PC-9 (cell line): ENCODE measurements at regions not wholly inside any gene's neighbourhood (a gene's known extent, or its start where the extent isn't known, plus 50 kb on each side); places are given as distances from the start of the nearest gene placed in this dataset.

Experiments used
- BruUV-seq: library from RNA; stranded (reverse); fragments of 400-500 nt; replicated peaks from 2 replicates; lab custom pipeline; 2021; lab: Mats Ljungman, UMichigan
- CTCF ChIA-PET: fragments of 300-600 bp; sonication (Branson Sonifier 250); formaldehyde crosslinking; loops from one replicate; lab custom pipeline; 2022; ENCODE audit warnings: antibody characterized with exemption; lab: Charles Lee
- POLR2A ChIA-PET: fragments of 300-600 bp; sonication (Branson Sonifier 250); formaldehyde crosslinking; loops from one replicate; lab custom pipeline; 2022; ENCODE audit warnings: antibody characterized with exemption; ENCODE audit not compliant: unreplicated experiment; lab: Charles Lee
- DNase-seq, 2 experiments: peaks; one replicate each; pipeline versions ENCODE4 v3.0.0 to v3.0.0-alpha.2; 2015 to 2022; ENCODE audit warnings: mixed read lengths in 1 of 2
- H2AFZ ChIP-seq: fragments of 200-600 bp; sonication (generic); 2 replicates; pipeline ENCODE4 v1.8.1; 2017; ENCODE audit warnings: antibody characterized with exemption
- H3F3A ChIP-seq: fragments of 200-600 bp; sonication (generic); 2 replicates; pipeline ENCODE4 v1.8.1; 2017; ENCODE audit warnings: antibody characterized with exemption, mild to moderate bottlenecking, low read depth; ENCODE audit not compliant: insufficient read depth
- H3K27ac ChIP-seq: fragments of 200-600 bp; sonication (generic); 2 replicates; pipeline ENCODE4 v1.6.1; 2016; ENCODE audit warnings: mixed run types
- H3K27me3 ChIP-seq: fragments of 200-600 bp; sonication (generic); 2 replicates; pipeline ENCODE4 v1.6.1; 2016; ENCODE audit warnings: low read depth, mixed run types; ENCODE audit not compliant: insufficient read depth
- H3K36me3 ChIP-seq: fragments of 200-600 bp; sonication (generic); 2 replicates; pipeline ENCODE4 v1.6.1; 2016; ENCODE audit warnings: low read depth, mixed run types
- H3K4me1 ChIP-seq: fragments of 200-600 bp; sonication (generic); replicated peaks from 2 replicates; pipeline ENCODE4 v1.6.1; 2016; ENCODE audit warnings: mixed run types; ENCODE audit not compliant: insufficient read depth
- H3K4me2 ChIP-seq: fragments of 200-600 bp; sonication (generic); 2 replicates; pipeline ENCODE4 v1.6.1; 2017; ENCODE audit warnings: mixed run types
- H3K4me3 ChIP-seq: fragments of 200-600 bp; sonication (generic); 2 replicates; pipeline ENCODE4 v1.6.1; 2016; ENCODE audit warnings: mixed run types
- H3K79me2 ChIP-seq: fragments of 200-600 bp; sonication (generic); 2 replicates; pipeline ENCODE4 v1.6.1; 2017; ENCODE audit warnings: low read depth, mixed run types
- H3K9me2 ChIP-seq: fragments of 200-600 bp; sonication (generic); 2 replicates; pipeline ENCODE4 v1.8.1; 2017; ENCODE audit warnings: mild to moderate bottlenecking; ENCODE audit not compliant: insufficient read depth
- H3K9me3 ChIP-seq: fragments of 200-600 bp; sonication (generic); 2 replicates; pipeline ENCODE4 v1.8.1; 2016; ENCODE audit warnings: low read depth; ENCODE audit not compliant: insufficient read depth
- H4K20me1 ChIP-seq: fragments of 200-600 bp; sonication (generic); 2 replicates; pipeline ENCODE4 v1.8.1; 2017; ENCODE audit not compliant: insufficient read depth
- EZH2 ChIP-seq: fragments of 200-600 bp; sonication (generic); IDR thresholded peaks from 2 replicates; pipeline ENCODE4 v1.8.0; 2017; ENCODE audit warnings: antibody characterized with exemption, low read depth
- intact Hi-C: fragments of 100-400 bp; cut with micrococcal nuclease; formaldehyde crosslinking; loops from one replicate; pipeline ENCODE4 v1.10.0; 2022; ENCODE audit not compliant: unreplicated experiment
- TF ChIP-seq, protein P1 (sequence below): fragments of 200-600 bp; sonication (generic); conservative IDR thresholded peaks from 2 replicates; pipeline ENCODE4 v1.6.1; 2017; ENCODE audit warnings: mixed run types, antibody characterized with exemption, mild to moderate bottlenecking, moderate library complexity

DNA sequence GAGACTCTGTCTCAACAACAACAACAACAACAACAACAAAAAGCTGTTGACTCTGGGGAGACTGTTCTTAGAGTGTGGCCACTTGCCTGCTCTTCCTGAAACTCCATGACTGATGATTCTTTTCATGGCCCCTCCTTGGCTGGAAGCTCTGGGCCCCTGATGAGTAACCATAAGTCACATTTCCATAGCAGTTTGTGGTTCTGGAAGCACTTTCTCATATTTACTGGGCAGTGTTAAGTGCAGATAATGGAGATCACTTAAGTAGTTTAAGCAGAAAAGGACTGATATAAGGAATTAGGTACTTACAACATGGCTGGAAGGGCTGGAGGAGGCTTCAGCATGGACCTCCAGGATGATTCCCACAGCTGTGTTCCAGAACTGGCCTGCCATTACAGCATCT, 147.3 kb upstream of the DLX2 start:
- no peaks in the 10 kb centered on the region for H3K79me2 ChIP-seq
- CTCF ChIA-PET: interaction anchor here (0.6 to 2.4 kb wide), 6 partner anchors 22 to 214 kb away, joined by 3 to 23 read pairs (median 5); partner anchors contain the start of gene ITGA6
- H4K20me1 ChIP-seq: no peaks in the 10 kb centered on the region
- H3K4me3 ChIP-seq: no peak overlapping the region
- peaks cover 73% of the 10 kb centered on the region for H3F3A ChIP-seq
- no TSS peak for BruUV-seq
- H3K27ac ChIP-seq: peak overlapping the region; percentile 70
- peak in 1 of 2 experiments; percentile 64 for DNase-seq
- TF ChIP-seq EZH2: no peak
- TF ChIP-seq, protein P1, sequence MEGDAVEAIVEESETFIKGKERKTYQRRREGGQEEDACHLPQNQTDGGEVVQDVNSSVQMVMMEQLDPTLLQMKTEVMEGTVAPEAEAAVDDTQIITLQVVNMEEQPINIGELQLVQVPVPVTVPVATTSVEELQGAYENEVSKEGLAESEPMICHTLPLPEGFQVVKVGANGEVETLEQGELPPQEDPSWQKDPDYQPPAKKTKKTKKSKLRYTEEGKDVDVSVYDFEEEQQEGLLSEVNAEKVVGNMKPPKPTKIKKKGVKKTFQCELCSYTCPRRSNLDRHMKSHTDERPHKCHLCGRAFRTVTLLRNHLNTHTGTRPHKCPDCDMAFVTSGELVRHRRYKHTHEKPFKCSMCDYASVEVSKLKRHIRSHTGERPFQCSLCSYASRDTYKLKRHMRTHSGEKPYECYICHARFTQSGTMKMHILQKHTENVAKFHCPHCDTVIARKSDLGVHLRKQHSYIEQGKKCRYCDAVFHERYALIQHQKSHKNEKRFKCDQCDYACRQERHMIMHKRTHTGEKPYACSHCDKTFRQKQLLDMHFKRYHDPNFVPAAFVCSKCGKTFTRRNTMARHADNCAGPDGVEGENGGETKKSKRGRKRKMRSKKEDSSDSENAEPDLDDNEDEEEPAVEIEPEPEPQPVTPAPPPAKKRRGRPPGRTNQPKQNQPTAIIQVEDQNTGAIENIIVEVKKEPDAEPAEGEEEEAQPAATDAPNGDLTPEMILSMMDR: no peak
- no peak overlapping the region for H2AFZ ChIP-seq
- POLR2A ChIA-PET: no interaction called here
- H3K9me3 ChIP-seq: peaks cover 9% of the 10 kb centered on the region; the same call in 1 of the 2 replicates
- H3K27me3 ChIP-seq: no peaks in the 10 kb centered on the region
- intact Hi-C loops: loop anchor here (1.0 to 5.0 kb wide), 5 partner anchors 71 to 708 kb away; partner anchors contain the start of gene PDK1
- H3K4me1 ChIP-seq: peaks cover 89% of the 10 kb centered on the region
- no peaks in the 10 kb centered on the region for H3K9me2 ChIP-seq
- peak overlapping the region; percentile 28 for H3K4me2 ChIP-seq
- H3K36me3 ChIP-seq: no peaks in the 10 kb centered on the region

DNA sequence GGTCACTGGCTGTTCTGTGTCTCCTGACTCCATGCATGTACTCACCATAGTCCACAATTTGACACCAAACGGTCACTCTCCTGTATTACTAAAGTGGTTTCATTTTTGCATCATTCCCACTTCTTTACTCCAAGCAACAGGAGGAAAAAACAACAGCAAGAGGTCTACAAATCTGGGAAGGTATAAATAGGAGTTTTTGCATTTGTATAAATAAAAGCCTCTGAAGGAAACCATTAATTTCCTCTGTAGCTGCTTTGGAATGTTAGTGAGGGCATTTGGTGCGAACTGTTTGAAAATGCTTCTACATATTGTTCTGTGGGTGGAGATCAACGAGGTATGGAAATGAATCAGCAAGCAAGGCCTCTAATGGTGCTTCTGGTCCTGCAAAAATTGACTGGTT, 148.5 kb upstream of the DLX2 start:
- Histone ChIP-seq H3K4me3 (no peak overlapping the region), H3K4me2 (no peak overlapping the region), H3K27ac (peak overlapping the region; percentile 70; the same call in 1 of the 2 replicates), H3K27me3 (no peaks in the 10 kb centered on the region), H3F3A (peaks cover 73% of the 10 kb centered on the region), H3K79me2 (no peaks in the 10 kb centered on the region), H3K4me1 (peaks cover 84% of the 10 kb centered on the region), H3K9me3 (0 out of 2 replicates have a peak, but pooled peaks cover 4% of the 10 kb centered on the region), H3K9me2 (no peaks in the 10 kb centered on the region), H2AFZ (no peak overlapping the region), H3K36me3 (no peaks in the 10 kb centered on the region), H4K20me1 (no peaks in the 10 kb centered on the region)
- DNase-seq: no peak
- BruUV-seq: no TSS peak
- intact Hi-C loops: loop anchor here (5.0 kb wide), 1 partner anchor 709 kb away; no protein-coding TSS in a partner anchor
- no peak for TF ChIP-seq EZH2
- TF ChIP-seq, protein P1: no peak
- CTCF ChIA-PET: no interaction called here
- POLR2A ChIA-PET: interaction anchor here (0.5 to 0.7 kb wide), 2 partner anchors 173 to 191 kb away, joined by 6 to 23 read pairs; no protein-coding TSS in a partner anchor

DNA sequence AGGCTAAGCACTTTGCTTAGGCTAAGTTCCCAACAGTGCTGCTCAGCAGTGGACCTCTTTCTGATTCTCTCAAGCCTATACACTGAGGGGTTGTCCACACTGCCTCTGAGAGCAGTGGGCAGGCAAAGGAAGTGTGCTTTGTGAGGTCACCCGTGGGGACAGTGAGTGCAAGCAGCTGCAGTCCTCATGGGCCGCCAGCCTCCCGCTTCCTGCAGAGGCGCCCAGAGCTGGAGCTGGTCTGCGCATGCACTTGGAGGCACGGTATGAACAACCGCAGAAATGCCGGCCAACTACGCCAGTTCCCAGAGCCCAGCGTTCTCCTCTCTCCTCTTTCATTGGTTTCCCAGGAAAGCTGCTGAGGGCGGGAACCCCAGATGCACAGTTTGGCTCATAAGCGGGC, 149.5 kb upstream of the DLX2 start:
- peaks cover 75% of the 10 kb centered on the region for H3K4me1 ChIP-seq
- CTCF ChIA-PET: interaction anchor here (0.6 to 2.9 kb wide), 4 partner anchors 24 to 209 kb away, joined by 3 to 21 read pairs (median 4); no protein-coding TSS in a partner anchor

More for the DNA sequence above, 149.5 kb upstream of the DLX2 start:
- no peak overlapping the region for H3K4me3 ChIP-seq
- H3K79me2 ChIP-seq: no peaks in the 10 kb centered on the region
- DNase-seq: peak in 1 of 2 experiments; percentile 34
- intact Hi-C loops: loop anchor here (2.0 to 5.0 kb wide), 2 partner anchors 203 to 710 kb away; no protein-coding TSS in a partner anchor
- no peaks in the 10 kb centered on the region for H3K27me3 ChIP-seq
- no peak for TF ChIP-seq EZH2
- TF ChIP-seq, protein P1: no peak
- H3K36me3 ChIP-seq: no peaks in the 10 kb centered on the region
- POLR2A ChIA-PET: no interaction called here
- H3K9me2 ChIP-seq: no peaks in the 10 kb centered on the region
- H3K9me3 ChIP-seq: no peaks in the 10 kb centered on the region
- peaks cover 64% of the 10 kb centered on the region for H3F3A ChIP-seq
- no peak overlapping the region for H2AFZ ChIP-seq
- H4K20me1 ChIP-seq: no peaks in the 10 kb centered on the region
- H3K27ac ChIP-seq: peak overlapping the region; percentile 65
- H3K4me2 ChIP-seq: peak overlapping the region; percentile 46
- BruUV-seq: no TSS peak
